ENCODE measurements at regions not wholly inside any gene's neighbourhood (a gene's known extent, or its start where the extent isn't known, plus 50 kb on each side); places are given as distances from the start of the nearest gene placed in this dataset.

- TF ChIP-seq CTCF (conservative IDR thresholded peaks at IDR 0.05) (no peak), EZH2 (IDR thresholded peaks at IDR 0.05; ENCODE audit: low read depth) (no peak)
Measured at GRCh38 chr6:14819840-14820420, 425.9 kb upstream of the JARID2 start.
